Vagina (tissue), 2 donors: ENCODE measurements at regions not wholly inside any gene's neighbourhood (a gene's known extent, or its start where the extent isn't known, plus 50 kb on each side); places are given as distances from the start of the nearest gene placed in this dataset.

Experiments used
- POLR2A ChIP-seq, 2 donors: fragments of 450-650 bp; IDR thresholded peaks; one replicate each; pipeline ENCODE4 v1.6.1; 2017; ENCODE audit warnings: antibody characterized with exemption in 2 of 2, mild to moderate bottlenecking in 2 of 2, moderate library complexity in 2 of 2
- POLR2AphosphoS5 ChIP-seq, 2 donors: sonication (generic); formaldehyde crosslinking; IDR thresholded peaks; one replicate each; pipeline ENCODE4 v1.9.0; 2017; ENCODE audit warnings: antibody characterized with exemption in 2 of 2, mild to moderate bottlenecking in 2 of 2, low read depth in 1 of 2; ENCODE audit not compliant: insufficient read depth in 1 of 2
- TF ChIP-seq, protein P1 (sequence below), 3 experiments: fragments of 450-650 bp in 2 of 3; fragments of 200-600 bp in 1 of 3; sonication (generic) in 1 of 3; IDR thresholded peaks; one replicate each; pipeline ENCODE4 v1.5.1; 2017 to 2019; ENCODE audit warnings: antibody characterized with exemption in 3 of 3, mild to moderate bottlenecking in 2 of 3, moderate library complexity in 2 of 3

DNA sequence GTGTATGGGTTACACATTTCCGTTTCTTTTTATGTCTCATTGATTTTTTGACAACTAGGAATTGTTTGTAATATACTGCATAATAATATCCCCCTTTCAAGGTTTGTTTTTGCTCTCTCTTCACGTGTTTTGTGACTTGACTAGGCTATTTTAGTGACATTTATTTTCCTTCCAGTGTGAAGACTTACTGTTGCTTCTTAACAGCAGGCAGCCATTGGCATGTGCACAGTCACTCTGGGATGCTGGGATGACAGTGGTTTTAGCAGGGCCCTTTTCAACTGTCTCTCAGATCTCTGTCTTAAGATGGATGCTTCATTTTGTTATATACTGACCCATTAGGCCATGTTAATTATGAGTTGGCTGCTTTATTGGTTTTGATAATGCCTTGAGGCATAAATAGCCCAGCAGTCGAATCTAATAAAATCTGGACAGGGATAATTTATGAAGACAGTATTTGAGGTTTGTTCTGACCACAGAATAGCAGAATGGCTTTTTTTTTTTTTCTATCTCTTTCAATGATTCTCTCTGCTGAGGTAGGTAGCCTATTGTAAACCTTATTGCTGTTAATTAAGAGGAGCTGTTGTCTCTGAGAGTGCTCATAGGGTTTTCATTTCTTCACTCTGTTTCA is 536.0 kb downstream of the GABRG2 start:
- TF ChIP-seq, protein P1, sequence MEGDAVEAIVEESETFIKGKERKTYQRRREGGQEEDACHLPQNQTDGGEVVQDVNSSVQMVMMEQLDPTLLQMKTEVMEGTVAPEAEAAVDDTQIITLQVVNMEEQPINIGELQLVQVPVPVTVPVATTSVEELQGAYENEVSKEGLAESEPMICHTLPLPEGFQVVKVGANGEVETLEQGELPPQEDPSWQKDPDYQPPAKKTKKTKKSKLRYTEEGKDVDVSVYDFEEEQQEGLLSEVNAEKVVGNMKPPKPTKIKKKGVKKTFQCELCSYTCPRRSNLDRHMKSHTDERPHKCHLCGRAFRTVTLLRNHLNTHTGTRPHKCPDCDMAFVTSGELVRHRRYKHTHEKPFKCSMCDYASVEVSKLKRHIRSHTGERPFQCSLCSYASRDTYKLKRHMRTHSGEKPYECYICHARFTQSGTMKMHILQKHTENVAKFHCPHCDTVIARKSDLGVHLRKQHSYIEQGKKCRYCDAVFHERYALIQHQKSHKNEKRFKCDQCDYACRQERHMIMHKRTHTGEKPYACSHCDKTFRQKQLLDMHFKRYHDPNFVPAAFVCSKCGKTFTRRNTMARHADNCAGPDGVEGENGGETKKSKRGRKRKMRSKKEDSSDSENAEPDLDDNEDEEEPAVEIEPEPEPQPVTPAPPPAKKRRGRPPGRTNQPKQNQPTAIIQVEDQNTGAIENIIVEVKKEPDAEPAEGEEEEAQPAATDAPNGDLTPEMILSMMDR (IDR thresholded peaks at IDR 0.05), result no peak
- TF ChIP-seq POLR2A (IDR thresholded peaks at IDR 0.05) (no peak), POLR2AphosphoS5 (IDR thresholded peaks at IDR 0.05; ENCODE audit: insufficient read depth in 1 of 2, low read depth in 1 of 2) (no peak)
